Colonic mucosa (tissue), 4 donors: ENCODE measurements at regions not wholly inside any gene's neighbourhood (a gene's known extent, or its start where the extent isn't known, plus 50 kb on each side); places are given as distances from the start of the nearest gene placed in this dataset.

ENCODE experiments used
- DNase-seq: peaks from one replicate; pipeline ENCODE4 v3.0.0-alpha.2; 2020
- H3K27ac ChIP-seq: fragments of 200-600 bp; one replicate; pipeline ENCODE4 v1.8.0; 2021
- H3K27me3 ChIP-seq: fragments of 200-600 bp; one replicate; pipeline ENCODE4 v1.8.0; 2021
- H3K36me3 ChIP-seq: fragments of 200-600 bp; one replicate; pipeline ENCODE4 v1.8.0; 2021
- H3K4me1 ChIP-seq: fragments of 200-600 bp; one replicate; pipeline ENCODE4 v1.8.0; 2021; ENCODE audit warnings: mild to moderate bottlenecking
- H3K4me3 ChIP-seq: fragments of 200-600 bp; one replicate; pipeline ENCODE4 v1.8.0; 2021
- H3K9ac ChIP-seq, 2 donors: one replicate each; pipeline ENCODE4 v1.7.0; 2013; ENCODE audit warnings: control low read depth in 2 of 2, low read depth in 2 of 2, low read length in 2 of 2
- H3K9me3 ChIP-seq: fragments of 200-600 bp; one replicate; pipeline ENCODE4 v1.8.0; 2021
- intact Hi-C: fragments of 100-400 bp; cut with DNase I; formaldehyde crosslinking; loops from one replicate; pipeline ENCODE4 v1.14.1; 2022
- TF ChIP-seq, protein P1 (sequence below): fragments of 200-600 bp; IDR thresholded peaks from one replicate; pipeline ENCODE4 v1.8.0; 2022; ENCODE audit warnings: antibody characterized with exemption, mild to moderate bottlenecking
- donor health status: healthy.
- donor health status: DM: no; HTN: no; CAD: no.
- donor health status: DM: no; HTN: no; CAD: no.

GRCh38 chr12:73421832-73422231 is 1115.8 kb upstream of the ATXN7L3B start:
- no peak overlapping the region for H3K9ac ChIP-seq
- TF ChIP-seq, protein P1, sequence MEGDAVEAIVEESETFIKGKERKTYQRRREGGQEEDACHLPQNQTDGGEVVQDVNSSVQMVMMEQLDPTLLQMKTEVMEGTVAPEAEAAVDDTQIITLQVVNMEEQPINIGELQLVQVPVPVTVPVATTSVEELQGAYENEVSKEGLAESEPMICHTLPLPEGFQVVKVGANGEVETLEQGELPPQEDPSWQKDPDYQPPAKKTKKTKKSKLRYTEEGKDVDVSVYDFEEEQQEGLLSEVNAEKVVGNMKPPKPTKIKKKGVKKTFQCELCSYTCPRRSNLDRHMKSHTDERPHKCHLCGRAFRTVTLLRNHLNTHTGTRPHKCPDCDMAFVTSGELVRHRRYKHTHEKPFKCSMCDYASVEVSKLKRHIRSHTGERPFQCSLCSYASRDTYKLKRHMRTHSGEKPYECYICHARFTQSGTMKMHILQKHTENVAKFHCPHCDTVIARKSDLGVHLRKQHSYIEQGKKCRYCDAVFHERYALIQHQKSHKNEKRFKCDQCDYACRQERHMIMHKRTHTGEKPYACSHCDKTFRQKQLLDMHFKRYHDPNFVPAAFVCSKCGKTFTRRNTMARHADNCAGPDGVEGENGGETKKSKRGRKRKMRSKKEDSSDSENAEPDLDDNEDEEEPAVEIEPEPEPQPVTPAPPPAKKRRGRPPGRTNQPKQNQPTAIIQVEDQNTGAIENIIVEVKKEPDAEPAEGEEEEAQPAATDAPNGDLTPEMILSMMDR: no peak
- no peak for DNase-seq
- no peaks in the 10 kb centered on the region for H3K27me3 ChIP-seq
- no peak overlapping the region for H3K4me3 ChIP-seq
- intact Hi-C loops: no loop called here
- H3K9me3 ChIP-seq: no peaks in the 10 kb centered on the region
- H3K27ac ChIP-seq: no peak overlapping the region
- no peaks in the 10 kb centered on the region for H3K4me1 ChIP-seq
- no peaks in the 10 kb centered on the region for H3K36me3 ChIP-seq

GRCh38 chr12:73424484-73424883 is 1113.2 kb upstream of the ATXN7L3B start:
- TF ChIP-seq, protein P1: no peak
- H3K27me3 ChIP-seq: no peaks in the 10 kb centered on the region
- no peak overlapping the region for H3K9ac ChIP-seq
- H3K4me3 ChIP-seq: no peak overlapping the region
- intact Hi-C loops: no loop called here
- H3K36me3 ChIP-seq: no peaks in the 10 kb centered on the region
- no peaks in the 10 kb centered on the region for H3K9me3 ChIP-seq
- DNase-seq: no peak
- H3K27ac ChIP-seq: no peak overlapping the region
- no peaks in the 10 kb centered on the region for H3K4me1 ChIP-seq

DNA sequence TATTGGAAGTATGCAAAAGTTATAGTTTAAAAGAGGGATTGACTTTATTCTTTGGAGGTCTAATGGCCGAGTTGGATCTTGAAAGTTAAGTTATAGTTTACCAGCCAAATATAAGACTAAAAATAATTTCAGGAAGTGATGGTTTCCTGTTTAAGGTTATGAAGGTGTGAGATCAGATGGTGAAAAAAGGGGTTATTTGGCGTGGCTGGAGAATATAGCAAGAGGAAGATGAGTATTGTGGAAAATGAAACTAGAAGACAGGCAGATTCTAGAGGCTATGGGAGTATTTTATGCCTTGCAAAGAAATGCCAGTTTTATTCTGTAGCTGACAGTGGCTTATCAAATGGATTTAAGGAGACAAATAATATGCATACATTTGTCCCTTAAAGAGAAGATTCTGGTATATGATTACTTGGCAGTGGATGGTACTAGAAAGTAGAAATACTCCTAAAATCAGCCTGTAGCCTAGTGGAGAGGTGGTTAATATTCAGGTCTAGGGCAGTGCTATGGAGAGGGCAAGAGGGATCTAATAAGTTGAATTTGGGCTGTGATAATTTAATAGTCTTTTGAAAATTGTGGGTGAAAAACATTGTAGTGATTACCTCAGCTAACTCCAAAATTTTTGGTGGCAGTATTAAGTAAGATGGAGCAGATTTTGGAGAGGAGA is 1091.8 kb upstream of the ATXN7L3B start:
- Histone ChIP-seq H3K4me3 (no peak overlapping the region), H3K27ac (no peak overlapping the region), H3K9ac (no peak overlapping the region), H3K4me1 (no peaks in the 10 kb centered on the region), H3K27me3 (no peaks in the 10 kb centered on the region), H3K9me3 (no peaks in the 10 kb centered on the region), H3K36me3 (no peaks in the 10 kb centered on the region)
- intact Hi-C loops: no loop called here
- TF ChIP-seq, protein P1: no peak
- no peak for DNase-seq

GRCh38 chr12:73452672-73453469 is 1084.8 kb upstream of the ATXN7L3B start:
- H3K9ac ChIP-seq: no peak overlapping the region
- no peaks in the 10 kb centered on the region for H3K36me3 ChIP-seq
- no peak overlapping the region for H3K4me3 ChIP-seq
- intact Hi-C loops: no loop called here
- no peak for DNase-seq
- no peaks in the 10 kb centered on the region for H3K27me3 ChIP-seq
- TF ChIP-seq, protein P1: no peak
- H3K4me1 ChIP-seq: no peaks in the 10 kb centered on the region
- no peaks in the 10 kb centered on the region for H3K9me3 ChIP-seq
- H3K27ac ChIP-seq: no peak overlapping the region

- Histone ChIP-seq H3K36me3 (no peaks in the 10 kb centered on the region), H3K27ac (no peak overlapping the region), H3K27me3 (no peaks in the 10 kb centered on the region), H3K4me3 (no peak overlapping the region), H3K9me3 (no peaks in the 10 kb centered on the region), H3K9ac (no peak overlapping the region), H3K4me1 (no peaks in the 10 kb centered on the region)
- TF ChIP-seq, protein P1: no peak
- intact Hi-C loops: no loop called here
- no peak for DNase-seq
Observed at GRCh38 chr12:73460212-73460611, 1077.4 kb upstream of the ATXN7L3B start.
